HepG2 (cell line): ENCODE measurements at regions not wholly inside any gene's neighbourhood (a gene's known extent, or its start where the extent isn't known, plus 50 kb on each side); places are given as distances from the start of the nearest gene placed in this dataset.
"Not testable (repeated sequence)": the region's sequence is repeated elsewhere in the genome, so short reads cannot be mapped to it uniquely, and the experiment has no call there.

Source experiments
- ASH2L ChIP-seq: fragments of 300-600, 200-600 bp; sonication (generic); IDR thresholded peaks from 2 replicates; pipeline ENCODE4 v1.7.0; 2017; ENCODE audit warnings: low read depth, mild to moderate bottlenecking, moderate library complexity, mixed read lengths, low read length; ENCODE audit not compliant: insufficient read length
- CEBPB ChIP-seq: IDR thresholded peaks from 2 replicates; pipeline ENCODE4 v1.6.1; 2011; ENCODE audit warnings: low read depth, low read length, improper control_type of control experiment, borderline replicate concordance
- ESRRA ChIP-seq: sonication (generic); formaldehyde crosslinking; IDR thresholded peaks from 2 replicates; pipeline ENCODE4 v1.5.1; 2020; ENCODE audit warnings: mild to moderate bottlenecking, low read depth, missing genetic modification reagents
- MEIS1 ChIP-seq: sonication (generic); formaldehyde crosslinking; IDR thresholded peaks from 2 replicates; pipeline ENCODE4 v1.9.0; 2021; ENCODE audit warnings: mild to moderate bottlenecking, missing genetic modification reagents, moderate library complexity, borderline replicate concordance
- POLR2AphosphoS5 ChIP-seq: IDR thresholded peaks from 2 replicates; pipeline ENCODE4 v1.6.1; 2012; ENCODE audit warnings: low read depth, low read length
- PRMT3 ChIP-seq: sonication (generic); formaldehyde crosslinking; IDR thresholded peaks from 2 replicates; pipeline ENCODE4 v1.8.1; 2022; ENCODE audit warnings: low read depth, mild to moderate bottlenecking, moderate library complexity, missing genetic modification reagents, borderline replicate concordance
- U2AF2 ChIP-seq: fragments of 200-400 bp; formaldehyde crosslinking; IDR thresholded peaks from 2 replicates; pipeline ENCODE4 v1.6.1; 2017; ENCODE audit warnings: low read depth, mild to moderate bottlenecking, low read length
- ZNF10 ChIP-seq: sonication (generic); formaldehyde crosslinking; IDR thresholded peaks from 2 replicates; pipeline ENCODE4 v1.4.0; 2020; ENCODE audit warnings: mild to moderate bottlenecking, low read depth, missing genetic modification reagents, borderline replicate concordance
- ZNF501 ChIP-seq: sonication (generic); formaldehyde crosslinking; IDR thresholded peaks from 2 replicates; pipeline ENCODE4 v1.5.1; 2020; ENCODE audit warnings: mild to moderate bottlenecking, moderate library complexity, missing genetic modification reagents
- TF ChIP-seq, protein P1 (sequence below): sonication (generic); formaldehyde crosslinking; IDR thresholded peaks from 2 replicates; pipeline ENCODE4 v1.5.0; 2020; ENCODE audit warnings: mild to moderate bottlenecking, missing genetic modification reagents, moderate library complexity
- TF ChIP-seq, protein P2 (sequence below): sonication (generic); formaldehyde crosslinking; IDR thresholded peaks from 2 replicates; pipeline ENCODE4 v1.4.0; 2020; ENCODE audit warnings: mild to moderate bottlenecking, missing genetic modification reagents
- TF ChIP-seq, protein P3 (sequence below): sonication (generic); formaldehyde crosslinking; IDR thresholded peaks from 2 replicates; pipeline ENCODE4 v1.8.1; 2023; ENCODE audit warnings: mild to moderate bottlenecking, missing genetic modification reagents
- TF ChIP-seq, protein P4 (sequence below): sonication (generic); formaldehyde crosslinking; conservative IDR thresholded peaks from 2 replicates; pipeline ENCODE4 v1.4.0; 2020; ENCODE audit warnings: missing genetic modification reagents

DNA sequence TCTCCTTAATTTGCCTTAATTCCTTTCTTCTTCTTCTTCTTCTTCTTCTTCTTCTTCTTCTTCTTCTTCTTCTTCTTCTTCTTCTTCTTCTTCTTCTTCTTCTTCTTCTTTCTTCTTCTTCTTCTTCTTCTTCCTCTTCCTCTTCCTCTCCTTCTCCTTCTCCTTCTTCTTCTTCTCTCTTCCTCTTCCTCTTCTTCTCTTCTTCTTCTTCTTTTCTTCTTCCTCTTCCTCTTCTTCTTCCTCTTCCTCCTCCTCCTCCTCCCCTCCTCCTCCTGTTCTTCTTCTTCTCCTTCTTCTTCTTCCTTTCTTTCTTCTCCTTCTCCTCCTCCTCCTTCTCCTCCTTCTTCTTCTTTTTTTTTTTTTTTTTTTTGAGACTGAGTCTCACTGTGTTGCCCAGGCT, 62.0 kb upstream of the NKD1 start:
- not testable (repeated sequence) for TF ChIP-seq POLR2AphosphoS5; PRMT3 (CRISPR knock-in tag); ZNF501; ESRRA (CRISPR knock-in tag); ASH2L; MEIS1 (CRISPR knock-in tag); ZNF10 (CRISPR knock-in tag); CEBPB; U2AF2
- TF ChIP-seq, protein P1, sequence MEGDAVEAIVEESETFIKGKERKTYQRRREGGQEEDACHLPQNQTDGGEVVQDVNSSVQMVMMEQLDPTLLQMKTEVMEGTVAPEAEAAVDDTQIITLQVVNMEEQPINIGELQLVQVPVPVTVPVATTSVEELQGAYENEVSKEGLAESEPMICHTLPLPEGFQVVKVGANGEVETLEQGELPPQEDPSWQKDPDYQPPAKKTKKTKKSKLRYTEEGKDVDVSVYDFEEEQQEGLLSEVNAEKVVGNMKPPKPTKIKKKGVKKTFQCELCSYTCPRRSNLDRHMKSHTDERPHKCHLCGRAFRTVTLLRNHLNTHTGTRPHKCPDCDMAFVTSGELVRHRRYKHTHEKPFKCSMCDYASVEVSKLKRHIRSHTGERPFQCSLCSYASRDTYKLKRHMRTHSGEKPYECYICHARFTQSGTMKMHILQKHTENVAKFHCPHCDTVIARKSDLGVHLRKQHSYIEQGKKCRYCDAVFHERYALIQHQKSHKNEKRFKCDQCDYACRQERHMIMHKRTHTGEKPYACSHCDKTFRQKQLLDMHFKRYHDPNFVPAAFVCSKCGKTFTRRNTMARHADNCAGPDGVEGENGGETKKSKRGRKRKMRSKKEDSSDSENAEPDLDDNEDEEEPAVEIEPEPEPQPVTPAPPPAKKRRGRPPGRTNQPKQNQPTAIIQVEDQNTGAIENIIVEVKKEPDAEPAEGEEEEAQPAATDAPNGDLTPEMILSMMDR (CRISPR knock-in tag) = not testable (repeated sequence)
- TF ChIP-seq, protein P2, sequence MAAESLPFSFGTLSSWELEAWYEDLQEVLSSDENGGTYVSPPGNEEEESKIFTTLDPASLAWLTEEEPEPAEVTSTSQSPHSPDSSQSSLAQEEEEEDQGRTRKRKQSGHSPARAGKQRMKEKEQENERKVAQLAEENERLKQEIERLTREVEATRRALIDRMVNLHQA (CRISPR knock-in tag) = not testable (repeated sequence)
- TF ChIP-seq, protein P3, sequence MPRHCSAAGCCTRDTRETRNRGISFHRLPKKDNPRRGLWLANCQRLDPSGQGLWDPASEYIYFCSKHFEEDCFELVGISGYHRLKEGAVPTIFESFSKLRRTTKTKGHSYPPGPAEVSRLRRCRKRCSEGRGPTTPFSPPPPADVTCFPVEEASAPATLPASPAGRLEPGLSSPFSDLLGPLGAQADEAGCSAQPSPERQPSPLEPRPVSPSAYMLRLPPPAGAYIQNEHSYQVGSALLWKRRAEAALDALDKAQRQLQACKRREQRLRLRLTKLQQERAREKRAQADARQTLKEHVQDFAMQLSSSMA = not testable (repeated sequence)
- TF ChIP-seq, protein P4, sequence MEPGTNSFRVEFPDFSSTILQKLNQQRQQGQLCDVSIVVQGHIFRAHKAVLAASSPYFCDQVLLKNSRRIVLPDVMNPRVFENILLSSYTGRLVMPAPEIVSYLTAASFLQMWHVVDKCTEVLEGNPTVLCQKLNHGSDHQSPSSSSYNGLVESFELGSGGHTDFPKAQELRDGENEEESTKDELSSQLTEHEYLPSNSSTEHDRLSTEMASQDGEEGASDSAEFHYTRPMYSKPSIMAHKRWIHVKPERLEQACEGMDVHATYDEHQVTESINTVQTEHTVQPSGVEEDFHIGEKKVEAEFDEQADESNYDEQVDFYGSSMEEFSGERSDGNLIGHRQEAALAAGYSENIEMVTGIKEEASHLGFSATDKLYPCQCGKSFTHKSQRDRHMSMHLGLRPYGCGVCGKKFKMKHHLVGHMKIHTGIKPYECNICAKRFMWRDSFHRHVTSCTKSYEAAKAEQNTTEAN (CRISPR knock-in tag) = not testable (repeated sequence)
